GM18499 (cell line): ENCODE measurements at regions not wholly inside any gene's neighbourhood (a gene's known extent, or its start where the extent isn't known, plus 50 kb on each side); places are given as distances from the start of the nearest gene placed in this dataset.
"Not testable (repeated sequence)": the region's sequence is repeated elsewhere in the genome, so short reads cannot be mapped to it uniquely, and the experiment has no call there.

Source experiments
- ATAC-seq: cut with Tn5 transposase; IDR thresholded peaks from one replicate; pipeline ENCODE4 v1.9.1; 2021; ENCODE audit warnings: moderate number of reproducible peaks; ENCODE audit not compliant: insufficient read depth, unreplicated experiment

DNA sequence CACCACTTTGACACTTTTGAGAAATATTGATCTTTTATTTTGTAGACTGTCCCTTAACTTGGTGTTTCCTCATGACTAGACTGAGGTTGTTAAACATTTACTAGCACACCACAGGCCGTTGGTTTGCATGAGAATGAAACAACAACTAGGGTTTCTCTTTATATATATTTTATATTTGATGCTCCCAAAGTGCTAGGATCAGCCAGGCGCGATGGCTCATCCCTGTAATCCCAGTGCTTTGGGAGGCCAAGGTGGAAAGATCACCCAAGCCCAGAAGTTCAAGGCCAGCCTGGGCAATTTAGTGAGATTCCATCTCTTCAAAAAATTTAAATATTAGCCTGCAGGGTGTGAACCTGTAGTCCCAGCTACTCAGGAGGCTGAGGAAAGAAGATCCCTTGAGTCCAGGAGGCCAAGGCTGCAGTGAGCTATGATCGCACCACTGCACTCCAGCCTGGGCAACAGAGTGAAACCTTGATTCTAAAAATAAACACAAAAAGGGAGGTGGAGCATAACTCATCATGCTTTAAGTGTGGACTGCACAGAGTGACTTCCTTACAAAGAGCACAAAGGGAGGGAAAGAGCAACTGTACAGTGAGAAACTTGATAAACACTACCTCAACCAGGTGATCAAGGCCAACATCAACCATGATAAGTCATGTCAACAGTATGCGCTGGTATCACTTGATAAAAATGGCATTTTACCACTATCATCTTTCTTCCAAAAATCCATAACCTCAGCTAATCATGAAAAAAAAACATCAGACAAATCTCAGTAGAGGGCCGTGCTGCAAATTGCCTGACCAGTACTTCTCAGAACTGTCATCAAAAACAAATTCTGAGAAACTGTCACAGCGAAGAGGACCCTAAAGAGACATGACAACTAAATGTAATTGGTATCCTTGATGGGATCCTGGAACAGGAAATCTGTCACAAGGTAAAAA is 72.8 kb upstream of the ATF7IP2 start:
- peak; percentile 84 for ATAC-seq

DNA sequence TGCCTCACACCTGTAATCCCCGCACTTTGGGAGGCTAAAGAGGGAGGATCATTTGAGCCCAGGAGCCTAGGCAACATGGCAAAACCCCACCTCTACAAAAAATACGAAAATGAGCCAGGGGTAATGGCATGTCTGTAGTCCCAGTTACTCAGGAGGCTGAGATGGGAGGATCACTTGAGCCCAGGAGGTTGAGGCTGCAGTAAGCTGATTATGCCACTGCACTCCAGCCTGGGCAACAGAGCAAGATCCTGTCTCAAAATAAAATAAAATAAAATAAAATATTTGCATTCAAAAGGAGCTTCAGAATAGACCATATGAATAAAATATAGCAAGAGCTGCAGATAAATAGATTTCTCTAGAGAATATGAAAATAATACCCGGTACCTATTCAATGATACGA is 71.5 kb upstream of the ATF7IP2 start:
- ATAC-seq: no peak

DNA sequence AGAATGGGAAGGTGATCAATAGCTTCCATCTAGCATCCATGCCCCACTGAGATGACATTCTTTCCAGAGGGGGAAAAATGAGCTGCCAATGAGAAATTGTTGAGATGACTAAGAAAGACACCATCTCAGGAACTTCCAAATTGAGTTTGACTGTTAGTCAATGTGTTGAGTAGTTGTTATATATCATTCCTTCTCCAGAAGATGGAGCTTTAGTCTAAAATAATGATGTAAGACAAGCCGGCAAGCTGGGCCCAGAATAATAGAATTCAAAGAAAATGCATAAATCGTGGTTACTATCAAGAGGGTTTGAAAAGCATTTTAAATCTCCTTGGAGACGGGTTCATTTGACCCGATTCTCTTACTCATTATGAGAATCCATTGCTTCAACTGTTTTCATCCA is 71.0 kb upstream of the ATF7IP2 start:
- ATAC-seq: no peak

DNA sequence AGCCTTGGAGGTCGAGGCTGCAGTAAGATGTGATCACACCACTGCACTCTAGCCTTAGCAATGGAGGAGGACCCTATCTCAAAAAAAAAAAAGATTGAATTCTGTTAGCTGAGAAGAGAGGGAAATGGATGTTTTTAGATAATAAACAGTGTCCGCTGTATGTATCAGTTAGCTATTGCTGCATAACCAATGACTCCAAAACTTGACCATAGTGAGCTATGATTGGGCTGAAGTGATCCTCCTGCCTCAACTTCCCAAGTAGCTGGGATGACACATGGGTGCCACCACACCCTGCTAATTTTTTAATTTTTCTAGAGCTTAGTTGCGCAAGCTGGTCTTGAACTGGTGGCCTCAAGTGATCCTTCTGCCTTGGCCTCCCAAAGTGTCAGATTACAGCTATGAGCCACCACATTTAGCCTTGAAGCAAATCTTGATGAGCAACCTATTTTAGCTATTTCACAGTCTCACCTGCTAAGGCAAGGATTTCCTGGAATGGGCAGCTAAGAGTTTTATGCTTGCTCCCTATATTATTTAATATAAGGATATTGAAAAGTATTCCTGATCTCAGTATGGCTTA is 68.3 kb upstream of the ATF7IP2 start:
- ATAC-seq: no peak

DNA sequence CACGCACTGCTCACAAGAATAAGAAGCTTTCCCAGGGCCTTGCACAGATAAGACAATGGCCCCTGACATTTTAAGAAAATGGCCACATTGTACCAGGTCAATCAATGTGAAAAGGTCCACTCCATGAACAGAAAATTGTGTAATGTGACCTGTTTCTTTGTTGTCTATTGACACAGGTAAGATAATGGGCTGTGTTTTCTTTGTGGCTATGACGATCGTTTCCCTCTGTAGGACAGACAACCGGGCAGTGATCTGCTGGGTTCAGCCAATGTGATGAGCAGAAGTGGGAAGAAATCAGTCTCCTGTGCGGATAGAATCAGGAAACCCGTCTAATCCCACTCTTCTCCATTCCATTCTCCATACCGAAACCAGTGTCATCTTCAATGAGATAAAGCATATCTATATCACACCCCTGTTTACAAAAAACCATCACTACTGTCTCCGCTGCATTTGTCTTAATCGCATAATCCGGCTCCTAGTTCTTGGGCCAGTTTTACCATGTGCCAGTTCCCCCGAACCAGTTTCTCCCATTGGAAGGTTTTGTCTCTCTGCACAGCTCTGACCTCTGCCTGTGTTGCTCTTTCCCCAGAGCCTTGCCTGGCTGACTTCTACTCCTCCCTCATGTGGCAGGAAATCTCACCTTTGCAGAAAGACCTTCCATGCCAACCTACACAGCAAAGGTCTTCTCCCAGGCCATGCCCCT is 66.9 kb upstream of the ATF7IP2 start:
- ATAC-seq: no peak

DNA sequence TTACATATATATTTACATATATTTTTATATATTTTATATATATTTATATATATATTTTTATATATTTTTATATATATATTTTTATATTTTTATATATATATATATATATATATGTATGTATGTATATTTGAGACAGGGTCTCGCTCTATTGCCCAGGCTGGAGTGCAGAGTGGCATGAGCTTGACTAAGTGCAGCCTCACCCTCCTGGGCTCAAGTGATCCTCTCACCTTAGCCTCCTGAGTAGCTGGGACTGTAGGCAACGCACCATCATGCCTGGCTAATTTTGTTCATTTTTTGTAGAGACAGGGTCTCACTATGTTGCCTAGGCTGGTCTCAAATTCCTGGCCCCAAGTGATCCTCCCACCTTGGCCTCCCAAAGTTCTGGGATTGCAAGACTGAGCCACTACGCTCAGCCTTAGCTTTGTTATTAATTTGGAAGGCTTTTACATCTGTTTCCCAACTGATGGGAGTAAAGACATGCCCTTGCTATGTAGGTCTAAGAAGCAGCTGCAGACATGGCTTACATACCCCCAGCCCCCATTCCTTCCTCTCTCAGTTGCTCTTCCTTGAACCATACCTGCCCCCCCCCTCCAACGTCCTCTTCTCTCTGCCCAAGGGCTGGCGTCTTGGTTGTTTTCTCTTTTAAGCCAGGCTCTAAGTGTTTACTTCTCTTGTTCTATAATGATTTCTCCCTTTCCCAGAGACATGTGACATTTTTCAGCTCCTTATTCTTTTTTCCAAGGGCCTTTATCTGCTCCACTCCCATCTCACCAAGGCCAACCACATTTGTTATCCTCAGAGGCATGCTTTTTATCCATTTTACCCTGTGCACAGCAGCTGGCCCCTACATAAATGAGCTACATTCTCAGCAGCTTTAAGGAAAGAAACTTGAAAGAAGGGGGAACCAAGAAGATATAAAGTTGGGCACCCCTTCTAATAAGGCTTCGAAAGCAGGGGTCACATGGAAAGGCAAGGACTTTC is 64.2 kb upstream of the ATF7IP2 start:
- no peak for ATAC-seq

DNA sequence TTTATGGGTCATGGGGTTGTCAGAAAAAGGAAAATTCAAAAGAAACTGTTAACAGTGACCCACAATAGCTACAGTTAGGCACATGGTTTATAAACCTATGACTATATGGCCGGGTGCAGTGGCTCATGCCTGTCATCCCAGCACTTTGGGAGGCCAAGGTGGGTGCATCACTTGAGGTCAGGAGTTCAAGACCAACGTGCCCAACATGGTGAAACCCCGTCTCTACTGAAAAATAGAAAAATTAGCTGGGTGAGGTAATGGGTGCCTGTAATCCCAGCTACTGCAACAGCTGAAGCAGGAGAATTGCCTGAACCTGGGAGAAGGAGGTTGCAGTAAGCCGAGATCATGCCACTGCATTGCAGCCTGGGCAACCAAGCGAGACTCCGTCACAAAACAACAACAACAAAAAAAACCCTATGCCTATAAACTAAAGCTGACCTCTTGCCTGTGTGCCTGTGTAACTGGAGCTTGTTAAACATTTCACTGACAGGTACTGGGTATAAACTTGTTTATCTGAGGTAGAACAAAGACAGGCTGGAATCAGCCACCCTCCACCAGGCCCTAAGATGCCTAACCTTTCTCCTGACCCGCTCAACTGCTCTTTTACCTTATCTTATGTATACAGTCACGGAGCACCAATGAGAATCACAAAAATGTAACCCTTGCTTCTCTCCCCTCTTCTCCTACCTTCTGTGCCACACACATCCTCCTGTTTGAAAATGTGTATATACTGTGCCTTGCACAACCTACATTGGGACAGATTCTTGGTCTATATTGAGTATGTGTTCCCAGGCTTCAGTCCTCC is 62.9 kb upstream of the ATF7IP2 start:
- ATAC-seq: no peak

DNA sequence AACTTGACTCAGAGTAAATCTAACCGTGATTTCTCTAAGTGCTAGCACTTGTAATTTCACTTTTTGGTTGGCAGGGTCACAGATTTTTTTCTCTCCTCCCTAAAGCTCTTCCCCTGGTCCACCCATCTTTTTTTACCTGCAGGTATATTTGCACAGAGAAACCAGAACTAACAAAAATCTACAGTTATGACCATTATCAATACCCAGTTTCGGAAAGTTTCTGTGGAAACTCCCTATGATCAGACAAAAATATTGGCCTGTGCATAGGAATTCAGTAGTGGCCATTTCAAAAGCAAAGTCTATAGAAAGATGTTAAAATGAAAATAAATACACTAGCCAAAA is 62.4 kb upstream of the ATF7IP2 start:
- no peak for ATAC-seq

DNA sequence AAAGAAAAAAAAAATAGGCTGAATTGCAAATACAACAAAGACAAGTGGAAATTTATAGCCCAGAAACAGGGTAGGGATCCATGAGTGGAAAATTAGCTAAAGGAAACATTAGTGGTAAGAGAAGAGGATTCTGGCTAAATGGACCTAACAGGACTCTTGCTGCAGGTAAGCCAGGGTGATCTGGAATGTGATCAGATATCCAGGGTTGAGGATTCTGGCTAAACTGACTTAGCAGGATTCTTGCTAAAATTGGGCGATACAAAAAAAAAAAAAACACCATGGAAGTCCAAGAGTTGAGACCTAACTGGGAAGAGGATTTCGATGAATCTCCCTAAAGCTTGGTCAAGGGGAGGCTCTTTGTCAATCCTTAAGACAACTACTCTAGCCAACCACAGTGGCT is 61.7 kb upstream of the ATF7IP2 start:
- ATAC-seq: no peak

DNA sequence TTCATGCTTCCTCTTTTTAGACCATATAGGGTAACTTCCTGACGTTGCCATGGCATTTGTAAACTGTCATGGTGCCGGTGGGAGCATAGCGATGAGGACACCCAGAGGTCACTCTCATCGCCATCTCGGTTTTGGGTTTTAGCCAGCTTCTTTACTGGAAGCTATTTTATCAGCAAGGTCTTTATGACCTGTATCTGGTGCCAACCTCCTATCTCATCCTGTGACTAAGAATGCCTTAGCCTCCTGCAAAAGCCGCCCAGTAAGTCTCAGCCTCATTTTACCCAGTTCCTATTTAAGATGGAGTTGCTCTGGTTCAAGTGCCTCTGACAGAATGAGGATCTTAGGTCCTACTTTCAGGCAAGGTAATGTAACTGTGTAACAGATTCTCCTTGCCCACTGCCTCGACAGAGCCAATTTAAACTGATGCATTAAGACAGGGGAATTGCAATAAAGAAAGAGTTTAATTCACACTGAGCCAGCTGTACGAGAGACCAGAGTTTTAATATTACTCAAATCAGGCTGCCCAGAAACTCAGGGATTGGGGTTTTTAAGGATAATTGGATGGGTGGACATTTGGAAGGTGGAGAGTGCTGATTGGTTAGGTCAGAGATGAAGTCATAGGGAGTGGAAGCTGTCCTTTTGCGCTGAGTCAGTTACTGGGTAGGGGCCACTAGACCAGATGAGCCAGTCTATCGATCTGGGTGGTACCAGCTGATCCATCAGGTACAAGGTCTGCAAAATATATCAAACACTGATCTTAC is 59.9 kb upstream of the ATF7IP2 start:
- ATAC-seq: no peak

DNA sequence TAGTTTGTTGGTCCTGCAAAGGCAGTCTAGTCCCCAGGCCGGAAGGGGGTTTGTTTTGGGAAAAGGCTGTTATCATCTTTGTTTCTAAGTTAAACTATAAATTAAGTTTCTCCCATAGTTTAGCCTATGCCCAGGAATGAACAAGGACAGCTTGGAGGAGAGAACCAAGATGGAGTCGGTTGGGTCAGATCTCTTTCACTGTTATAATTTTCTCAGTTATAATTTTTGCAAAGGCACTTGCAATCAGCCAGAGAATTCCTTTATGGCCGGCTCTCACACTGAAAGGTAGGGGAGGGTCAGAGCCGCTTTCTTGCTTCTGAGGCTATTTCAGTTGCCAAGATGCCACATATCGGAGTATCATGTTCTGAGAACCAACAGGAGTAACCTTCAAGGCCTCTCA is 59.2 kb upstream of the ATF7IP2 start:
- ATAC-seq: no peak

DNA sequence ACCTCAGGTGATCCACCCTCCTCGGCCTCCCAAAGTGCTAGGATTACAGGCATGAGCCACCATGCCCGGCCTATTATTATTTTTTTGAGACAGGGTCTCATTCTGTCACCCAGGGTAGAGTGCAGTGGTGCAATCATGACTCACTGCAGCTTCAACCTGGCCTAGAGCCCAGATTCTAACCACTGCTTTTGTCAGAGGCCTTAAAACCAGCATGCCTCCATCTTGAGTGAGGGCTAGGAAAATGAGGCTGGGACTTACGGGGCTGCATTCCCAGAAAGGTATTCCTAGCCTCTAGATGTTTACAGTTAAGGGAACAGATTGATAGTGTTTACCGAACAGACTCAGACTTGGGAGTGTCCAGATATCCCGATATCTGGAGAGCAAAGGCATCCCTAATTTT is 57.6 kb upstream of the ATF7IP2 start:
- ATAC-seq: not testable (repeated sequence)

DNA sequence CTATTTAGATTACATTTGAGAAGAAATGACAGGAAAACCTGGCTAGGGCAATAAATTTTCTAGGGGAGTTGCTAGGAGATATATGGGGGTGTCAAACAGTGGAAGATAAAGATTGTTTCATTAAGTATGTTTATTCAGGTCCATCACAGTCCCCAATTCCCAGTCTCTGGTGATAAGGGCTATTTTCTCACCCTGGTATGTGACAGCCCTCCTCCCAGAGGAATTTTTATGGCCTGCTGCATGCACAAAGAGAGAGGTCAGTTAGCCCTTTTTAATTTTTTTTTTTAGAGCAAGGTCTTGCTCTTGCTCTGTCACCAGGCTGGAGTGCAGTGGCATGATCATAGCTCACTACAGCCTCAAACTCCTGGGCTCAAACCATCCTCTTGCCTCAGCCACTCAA is 53.6 kb upstream of the ATF7IP2 start:
- no peak for ATAC-seq

DNA sequence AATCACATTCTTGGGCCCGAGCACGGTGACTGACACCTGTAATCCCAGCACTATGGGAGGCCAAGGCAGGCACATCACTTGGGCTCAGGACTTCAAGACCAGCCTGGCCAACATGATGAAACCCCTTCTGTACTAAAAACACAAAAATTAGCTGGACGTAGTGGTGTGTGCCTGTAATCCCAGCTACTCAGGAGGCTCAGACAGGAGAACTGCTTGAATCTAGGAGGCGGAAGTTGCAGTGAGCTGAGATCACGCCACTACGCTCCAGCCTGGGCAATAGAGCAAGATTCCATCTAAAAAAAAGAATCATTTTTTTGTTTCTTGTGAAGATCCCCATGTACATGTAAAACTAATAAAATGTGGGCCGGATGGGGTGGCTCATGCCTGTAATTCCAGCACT is 53.1 kb upstream of the ATF7IP2 start:
- ATAC-seq: no peak

DNA sequence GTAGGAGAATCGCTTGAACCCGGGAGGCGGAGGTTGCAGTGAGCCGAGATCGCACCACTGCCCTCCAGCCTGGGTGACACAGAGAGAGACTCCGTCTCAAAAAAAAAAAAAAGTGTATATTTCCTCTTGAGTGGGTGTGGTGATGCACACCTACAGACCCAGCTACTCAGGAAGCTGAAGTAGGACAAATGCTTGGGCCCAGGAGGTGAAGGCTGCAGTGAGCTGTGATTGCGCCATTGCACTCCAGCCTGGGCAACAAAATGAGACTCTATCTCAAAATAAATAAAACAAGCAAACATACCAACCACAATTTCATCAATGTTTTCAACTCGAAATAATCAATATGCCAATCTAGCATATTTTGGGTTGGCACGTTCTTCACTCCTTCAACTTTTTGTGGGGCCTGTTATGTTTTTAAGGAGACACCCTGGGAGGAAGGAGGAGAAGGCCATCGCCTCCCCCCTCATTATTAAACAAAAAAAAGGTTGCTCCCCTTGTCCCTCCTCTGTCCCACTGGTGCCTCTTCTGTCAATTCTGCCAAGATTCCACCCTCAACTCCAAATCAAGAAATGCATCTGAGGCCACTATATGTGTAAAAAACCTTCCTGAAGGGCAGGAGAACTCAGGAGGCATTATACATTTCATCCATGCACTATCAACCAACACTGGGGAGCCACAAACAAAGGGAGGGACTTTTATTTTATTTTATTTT is 52.4 kb upstream of the ATF7IP2 start:
- ATAC-seq: no peak

DNA sequence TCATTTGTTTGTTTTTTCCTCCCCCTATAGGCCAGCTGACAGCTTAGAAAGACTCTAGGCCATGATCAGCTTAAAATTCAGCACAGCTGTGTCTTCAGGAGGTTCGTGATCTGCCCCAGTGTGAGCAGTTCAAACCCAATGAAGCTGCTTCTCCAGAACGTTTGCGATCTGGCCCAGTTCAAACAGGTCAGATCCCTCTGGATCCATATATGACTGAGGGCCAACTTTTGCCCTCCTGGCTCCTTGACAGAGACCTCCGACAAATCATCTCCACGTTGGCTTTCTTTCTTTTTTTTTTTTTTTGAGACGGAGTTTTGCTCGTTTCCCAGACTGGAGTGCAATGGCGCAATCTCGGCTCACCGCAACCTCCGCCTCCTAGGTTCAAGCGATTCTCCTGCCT is 50.2 kb upstream of the ATF7IP2 start:
- ATAC-seq: no peak
